GM12873 (cell line): ENCODE measurements at regions not wholly inside any gene's neighbourhood (a gene's known extent, or its start where the extent isn't known, plus 50 kb on each side); places are given as distances from the start of the nearest gene placed in this dataset.

Experiments used
- TF ChIP-seq, protein P1 (sequence below): IDR thresholded peaks from 2 replicates; pipeline ENCODE4 v1.5.1; 2012; ENCODE audit warnings: low read depth, mild to moderate bottlenecking, moderate library complexity, low read length, control low read depth; ENCODE audit not compliant: insufficient read depth; ENCODE audit errors: missing control alignments

DNA sequence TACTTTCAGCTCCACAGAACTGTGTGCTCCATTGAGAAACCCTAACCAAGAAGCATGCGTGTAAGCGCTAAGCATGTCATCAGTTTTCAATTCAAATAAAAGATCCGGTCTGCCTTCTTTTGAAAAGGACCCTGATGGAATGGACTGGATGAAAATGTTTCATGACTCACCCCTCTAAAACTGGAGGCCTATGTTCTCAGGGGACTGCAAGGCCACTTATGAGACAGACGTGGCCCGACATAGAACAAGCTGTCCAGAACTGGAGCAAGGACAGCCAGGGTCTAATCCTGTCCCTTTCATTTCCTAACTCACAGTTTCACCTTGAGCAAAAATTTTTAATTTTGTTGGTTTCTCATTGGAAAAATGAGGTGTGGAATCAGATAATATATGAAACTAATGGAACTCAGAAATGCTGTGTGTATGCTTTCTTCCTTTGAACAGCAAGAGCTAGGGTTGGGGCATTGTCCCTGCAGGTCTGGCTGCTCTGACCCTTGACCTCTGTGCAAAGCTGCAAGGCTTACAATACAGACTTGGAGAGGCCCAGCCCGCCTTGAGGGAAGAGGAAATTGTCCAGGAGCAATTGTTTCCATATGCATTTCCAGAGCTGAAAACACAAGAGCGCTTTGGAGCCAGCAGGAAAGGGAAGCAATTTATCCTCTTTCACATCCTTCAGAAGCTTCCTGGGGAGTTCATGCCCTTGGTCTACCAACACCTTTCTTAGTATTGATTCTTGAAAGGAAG is 553.4 kb upstream of the KLF12 start:
- TF ChIP-seq, protein P1, sequence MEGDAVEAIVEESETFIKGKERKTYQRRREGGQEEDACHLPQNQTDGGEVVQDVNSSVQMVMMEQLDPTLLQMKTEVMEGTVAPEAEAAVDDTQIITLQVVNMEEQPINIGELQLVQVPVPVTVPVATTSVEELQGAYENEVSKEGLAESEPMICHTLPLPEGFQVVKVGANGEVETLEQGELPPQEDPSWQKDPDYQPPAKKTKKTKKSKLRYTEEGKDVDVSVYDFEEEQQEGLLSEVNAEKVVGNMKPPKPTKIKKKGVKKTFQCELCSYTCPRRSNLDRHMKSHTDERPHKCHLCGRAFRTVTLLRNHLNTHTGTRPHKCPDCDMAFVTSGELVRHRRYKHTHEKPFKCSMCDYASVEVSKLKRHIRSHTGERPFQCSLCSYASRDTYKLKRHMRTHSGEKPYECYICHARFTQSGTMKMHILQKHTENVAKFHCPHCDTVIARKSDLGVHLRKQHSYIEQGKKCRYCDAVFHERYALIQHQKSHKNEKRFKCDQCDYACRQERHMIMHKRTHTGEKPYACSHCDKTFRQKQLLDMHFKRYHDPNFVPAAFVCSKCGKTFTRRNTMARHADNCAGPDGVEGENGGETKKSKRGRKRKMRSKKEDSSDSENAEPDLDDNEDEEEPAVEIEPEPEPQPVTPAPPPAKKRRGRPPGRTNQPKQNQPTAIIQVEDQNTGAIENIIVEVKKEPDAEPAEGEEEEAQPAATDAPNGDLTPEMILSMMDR: no peak

DNA sequence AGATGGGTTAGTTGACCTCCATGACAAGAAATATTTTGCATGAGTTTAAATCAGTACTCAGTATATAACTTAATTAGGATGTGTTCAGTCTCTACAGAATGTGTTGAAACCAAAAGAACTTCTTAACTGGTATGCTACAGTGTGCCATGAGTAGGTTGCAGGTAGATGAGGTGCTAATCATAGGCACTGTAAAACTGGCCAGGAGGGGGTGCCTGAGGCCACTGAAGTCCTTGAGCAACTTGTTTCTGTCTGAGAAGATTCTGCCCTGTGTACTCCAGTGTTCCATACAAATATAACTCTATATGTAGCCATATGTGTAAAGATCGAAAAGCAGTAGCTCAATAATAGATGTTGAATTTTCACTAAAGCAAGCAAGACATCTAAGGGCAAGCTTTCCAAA is 549.2 kb upstream of the KLF12 start:
- TF ChIP-seq, protein P1: peak; percentile 14

DNA sequence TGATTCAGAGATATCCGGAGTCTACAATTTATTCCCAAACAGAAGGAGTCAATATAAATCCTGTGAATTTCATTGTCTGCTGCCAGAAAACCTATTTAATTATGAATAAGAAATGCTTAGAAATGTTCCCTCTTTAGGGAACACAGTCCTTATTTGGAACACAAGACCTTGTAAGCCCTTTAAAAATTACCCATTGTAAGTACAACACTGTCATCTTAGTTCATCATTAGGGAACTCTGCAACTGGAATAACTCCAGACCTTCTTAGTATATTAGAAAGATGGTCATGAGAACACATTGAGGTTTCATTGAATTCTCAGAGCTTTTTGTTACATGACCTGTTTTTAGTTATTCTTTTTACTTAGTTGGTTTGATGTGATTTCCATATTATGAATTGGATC is 548.5 kb upstream of the KLF12 start:
- TF ChIP-seq, protein P1: no peak

DNA sequence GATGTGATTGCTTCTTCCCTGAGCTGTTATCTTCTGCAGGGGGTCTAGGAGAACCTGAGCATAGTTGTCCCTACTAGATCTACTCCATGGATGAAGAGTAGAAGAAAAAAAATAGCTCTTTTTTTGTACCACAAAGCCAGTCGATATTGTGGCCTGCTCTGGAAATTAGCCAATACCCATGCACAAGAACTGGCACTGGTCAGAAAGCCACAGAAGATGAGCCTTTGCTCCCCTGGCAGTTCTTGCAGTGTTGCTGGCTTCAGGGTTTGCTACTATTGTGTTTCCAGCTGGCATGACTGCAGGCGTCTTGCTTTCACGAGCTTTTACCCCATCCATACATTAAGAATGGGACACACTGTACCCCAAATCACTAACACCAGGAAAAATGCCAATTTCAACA is 547.7 kb upstream of the KLF12 start:
- TF ChIP-seq, protein P1: no peak

DNA sequence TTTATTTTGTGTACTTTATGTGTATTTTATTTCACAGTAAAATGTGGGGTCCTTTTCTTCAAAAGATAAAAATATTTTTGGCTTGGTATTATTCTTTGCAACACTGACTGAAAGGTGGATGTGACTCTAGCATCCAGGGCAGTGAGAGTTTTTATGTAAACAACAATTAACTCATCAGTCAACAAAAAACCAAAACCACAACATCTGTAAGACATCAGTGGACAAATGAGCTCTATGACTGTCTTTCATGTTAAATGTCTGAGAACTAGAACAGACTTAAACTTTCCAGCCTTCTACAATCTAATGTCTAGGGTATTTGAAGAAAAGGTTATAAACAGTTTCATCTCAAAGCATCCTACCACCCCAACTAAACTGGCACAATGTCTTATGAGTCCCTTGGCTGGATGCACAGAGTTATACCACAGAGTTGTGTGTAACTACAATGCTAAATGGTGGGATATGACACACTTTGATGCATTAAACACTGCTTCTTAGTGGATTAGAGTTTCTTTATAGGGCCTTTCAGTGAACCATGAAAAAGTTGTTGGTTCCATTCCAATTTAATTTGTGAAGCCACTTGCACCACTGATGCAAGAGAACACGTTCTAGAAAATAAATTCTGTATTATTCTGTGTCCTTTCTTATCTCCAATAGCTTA is 544.2 kb upstream of the KLF12 start:
- TF ChIP-seq, protein P1: no peak

DNA sequence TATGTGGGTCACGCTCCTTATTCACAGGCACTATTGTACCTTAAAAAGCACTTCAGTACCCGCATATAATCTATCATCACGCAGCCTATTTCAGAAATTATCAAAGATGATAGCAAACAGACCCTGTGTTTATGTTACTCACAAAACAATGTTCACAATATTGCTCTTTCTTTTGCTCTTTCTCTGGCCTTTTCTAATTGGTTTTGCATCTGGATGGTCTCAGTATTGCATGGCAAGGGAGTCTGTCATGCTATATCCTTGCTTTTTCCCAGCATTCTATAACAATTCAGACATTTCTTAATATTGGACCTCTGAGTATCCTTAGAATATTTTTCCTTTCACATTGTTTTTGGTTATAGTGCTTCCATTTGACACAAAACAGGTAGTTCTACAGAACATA is 541.8 kb upstream of the KLF12 start:
- TF ChIP-seq, protein P1: no peak

DNA sequence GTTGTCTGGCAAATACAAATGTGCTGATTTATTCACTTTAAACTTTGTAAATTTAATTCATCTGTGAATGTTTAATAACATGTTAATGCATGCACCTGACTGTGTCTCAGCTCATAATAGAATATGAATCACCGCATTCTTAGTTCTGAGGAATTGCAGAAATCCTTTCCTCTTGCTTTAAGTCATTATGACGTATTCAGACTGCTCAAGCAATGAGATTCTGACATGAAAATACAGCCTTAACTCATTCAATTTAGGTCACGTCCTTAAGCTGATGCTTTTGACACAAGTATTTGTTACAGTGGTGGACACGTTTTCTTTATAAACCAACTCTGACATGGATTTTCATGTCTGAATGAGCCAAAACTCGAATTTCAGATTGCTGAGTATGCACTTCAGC is 541.0 kb upstream of the KLF12 start:
- TF ChIP-seq, protein P1: no peak
